ENCODE measurements at regions not wholly inside any gene's neighbourhood (a gene's known extent, or its start where the extent isn't known, plus 50 kb on each side); places are given as distances from the start of the nearest gene placed in this dataset.

GRCh38 chr11:45383224-45383623, 97.1 kb upstream of the SYT13 start:
- 75 to 83% methylated on average over 6 of the region's 6 CpGs for WGBS, 2 donors
- Histone ChIP-seq H3K4me1 (no peaks in the 10 kb centered on the region), H3K9me3 (no peaks in the 10 kb centered on the region), H3K27me3 (no peaks in the 10 kb centered on the region), H3K4me3 (no peak overlapping the region), H3K27ac (no peak overlapping the region), H3K36me3 (ENCODE audit: low read depth, missing control alignments) (no peaks in the 10 kb centered on the region)
- DNase-seq, result no peak
- intact Hi-C loops (cut with DNase I; ENCODE audit: low total_unique reads), result no loop called here
- TF ChIP-seq CTCF (IDR thresholded peaks at IDR 0.05), result no peak
- no peak for TF ChIP-seq POLR2A (IDR thresholded peaks at IDR 0.05)

GRCh38 chr11:45382133-45382878, 96.2 kb upstream of the SYT13 start:
- DNase-seq, result no peak
- Histone ChIP-seq H3K27me3 (no peaks in the 10 kb centered on the region), H3K4me1 (no peaks in the 10 kb centered on the region), H3K36me3 (ENCODE audit: low read depth, missing control alignments) (no peaks in the 10 kb centered on the region), H3K4me3 (no peak overlapping the region), H3K9me3 (no peaks in the 10 kb centered on the region), H3K27ac (no peak overlapping the region)
- intact Hi-C loops (cut with DNase I; ENCODE audit: low total_unique reads), result no loop called here
- no peak for TF ChIP-seq CTCF (IDR thresholded peaks at IDR 0.05)
- no peak for TF ChIP-seq POLR2A (IDR thresholded peaks at IDR 0.05)
- 81 to 85% methylated on average over 7 of the region's 7 CpGs for WGBS, 2 donors

- TF ChIP-seq CTCF (IDR thresholded peaks at IDR 0.05), result no peak
- no peak for TF ChIP-seq POLR2A (IDR thresholded peaks at IDR 0.05)
- H3K27me3 ChIP-seq, result no peaks in the 10 kb centered on the region
- intact Hi-C loops (cut with DNase I; ENCODE audit: low total_unique reads), result loop anchor here (10.0 kb wide), 1 partner anchor 395 kb away; no protein-coding TSS in a partner anchor
- no peak for DNase-seq
- no peak overlapping the region for H3K27ac ChIP-seq
- H3K36me3 ChIP-seq (ENCODE audit: low read depth, missing control alignments), result no peaks in the 10 kb centered on the region
- H3K4me3 ChIP-seq, result no peak overlapping the region
- H3K9me3 ChIP-seq, result no peaks in the 10 kb centered on the region
- WGBS, 2 donors, result 92 to 93% methylated on average over 6 of the region's 6 CpGs
- no peaks in the 10 kb centered on the region for H3K4me1 ChIP-seq
These were observed 93.2 kb upstream of the SYT13 start for GRCh38 chr11:45379162-45379863.

- intact Hi-C loops (cut with DNase I; ENCODE audit: low total_unique reads), result loop anchor here (10.0 kb wide), 1 partner anchor 396 kb away; no protein-coding TSS in a partner anchor
- Histone ChIP-seq H3K27me3 (no peaks in the 10 kb centered on the region), H3K9me3 (no peaks in the 10 kb centered on the region), H3K27ac (no peak overlapping the region), H3K36me3 (ENCODE audit: low read depth, missing control alignments) (no peaks in the 10 kb centered on the region), H3K4me3 (no peak overlapping the region), H3K4me1 (no peaks in the 10 kb centered on the region)
- DNase-seq, result no peak
- TF ChIP-seq POLR2A (IDR thresholded peaks at IDR 0.05) (no peak), CTCF (IDR thresholded peaks at IDR 0.05) (no peak)
- 88 to 90% methylated on average over 6 of the region's 6 CpGs for WGBS, 2 donors
These were observed 92.4 kb upstream of the SYT13 start for GRCh38 chr11:45378516-45378915.
